ENCODE measurements at regions not wholly inside any gene's neighbourhood (a gene's known extent, or its start where the extent isn't known, plus 50 kb on each side); places are given as distances from the start of the nearest gene placed in this dataset.
"Not testable (repeated sequence)": the region's sequence is repeated elsewhere in the genome, so short reads cannot be mapped to it uniquely, and the experiment has no call there.

- H3K4me1 ChIP-seq (ENCODE audit: insufficient read depth, low read length); H3K27me3 ChIP-seq (ENCODE audit: insufficient read depth, low read length); H3K36me3 ChIP-seq (ENCODE audit: insufficient read depth, low read length); H3K27ac ChIP-seq (ENCODE audit: low read depth, low read length); H3K4me3 ChIP-seq (ENCODE audit: low read length); H3K9ac ChIP-seq (ENCODE audit: low read depth, low read length); H3K9me3 ChIP-seq (ENCODE audit: insufficient read depth, low read depth, low read length): not testable (repeated sequence)
- WGBS = 100% methylated on average over 1 of the region's 1 CpG
Measured at GRCh38 chr2:66242888-66243287, 192.0 kb upstream of the MEIS1 start.

GRCh38 chr2:66242099-66242789, 192.7 kb upstream of the MEIS1 start:
- Histone ChIP-seq H3K36me3 (ENCODE audit: insufficient read depth, low read length) (no peaks in the 10 kb centered on the region), H3K4me3 (ENCODE audit: low read length) (no peak overlapping the region), H3K4me1 (ENCODE audit: insufficient read depth, low read length) (peaks cover 6% of the 10 kb centered on the region; the same call in 1 of the 2 replicates), H3K9me3 (ENCODE audit: insufficient read depth, low read depth, low read length) (no peaks in the 10 kb centered on the region), H3K27ac (ENCODE audit: low read depth, low read length) (no peak overlapping the region), H3K9ac (ENCODE audit: low read depth, low read length) (no peak overlapping the region), H3K27me3 (ENCODE audit: insufficient read depth, low read length) (no peaks in the 10 kb centered on the region)
- no CpG with 5 or more reads among the region's 1 CpG for WGBS

- Histone ChIP-seq H3K9me3 (ENCODE audit: insufficient read depth, low read depth, low read length) (no peaks in the 10 kb centered on the region), H3K9ac (ENCODE audit: low read depth, low read length) (no peak overlapping the region), H3K27ac (ENCODE audit: low read depth, low read length) (no peak overlapping the region), H3K4me3 (ENCODE audit: low read length) (no peak overlapping the region), H3K4me1 (ENCODE audit: insufficient read depth, low read length) (peaks cover 6% of the 10 kb centered on the region; the same call in 1 of the 2 replicates), H3K27me3 (ENCODE audit: insufficient read depth, low read length) (no peaks in the 10 kb centered on the region), H3K36me3 (ENCODE audit: insufficient read depth, low read length) (no peaks in the 10 kb centered on the region)
- WGBS = 82% methylated on average over 3 of the region's 3 CpGs
Measured at GRCh38 chr2:66240286-66240685, 194.6 kb upstream of the MEIS1 start.

DNA sequence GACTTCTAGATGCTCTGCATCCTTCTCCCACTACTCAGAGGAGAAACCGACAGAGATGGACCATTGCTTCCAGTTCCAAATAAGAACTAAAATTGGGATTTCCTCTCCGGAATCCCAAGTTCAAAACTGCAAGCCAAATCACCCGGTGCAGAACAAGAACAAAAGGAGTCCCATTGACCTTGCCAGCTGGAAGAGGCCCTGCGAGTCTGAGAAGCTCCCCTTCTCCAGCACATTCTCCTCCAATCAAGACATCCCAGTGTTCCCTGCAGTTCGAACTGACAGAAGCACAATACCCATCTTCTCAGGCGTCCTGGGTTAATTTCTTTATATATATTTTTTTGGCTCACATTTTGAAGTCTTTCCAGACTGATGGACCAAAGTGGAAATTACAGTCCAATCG, 195.3 kb upstream of the MEIS1 start:
- H3K36me3 ChIP-seq (ENCODE audit: insufficient read depth, low read length) = no peaks in the 10 kb centered on the region
- no peaks in the 10 kb centered on the region for H3K9me3 ChIP-seq (ENCODE audit: insufficient read depth, low read depth, low read length)
- WGBS = 88% methylated on average over 5 of the region's 7 CpGs
- H3K4me3 ChIP-seq (ENCODE audit: low read length) = no peak overlapping the region
- H3K4me1 ChIP-seq (ENCODE audit: insufficient read depth, low read length) = peaks cover 6% of the 10 kb centered on the region; the same call in 1 of the 2 replicates
- H3K9ac ChIP-seq (ENCODE audit: low read depth, low read length) = no peak overlapping the region
- no peak overlapping the region for H3K27ac ChIP-seq (ENCODE audit: low read depth, low read length)
- H3K27me3 ChIP-seq (ENCODE audit: insufficient read depth, low read length) = no peaks in the 10 kb centered on the region

- Histone ChIP-seq H3K4me1 (ENCODE audit: insufficient read depth, low read length) (peaks cover 6% of the 10 kb centered on the region; the same call in 1 of the 2 replicates), H3K9me3 (ENCODE audit: insufficient read depth, low read depth, low read length) (no peaks in the 10 kb centered on the region), H3K27me3 (ENCODE audit: insufficient read depth, low read length) (no peaks in the 10 kb centered on the region), H3K4me3 (ENCODE audit: low read length) (no peak overlapping the region), H3K36me3 (ENCODE audit: insufficient read depth, low read length) (no peaks in the 10 kb centered on the region), H3K9ac (ENCODE audit: low read depth, low read length) (no peak overlapping the region), H3K27ac (ENCODE audit: low read depth, low read length) (no peak overlapping the region)
- WGBS = 95% methylated on average over 6 of the region's 6 CpGs
Measured at GRCh38 chr2:66237803-66238379, 197.0 kb upstream of the MEIS1 start.

GRCh38 chr2:66236816-66237802, 197.8 kb upstream of the MEIS1 start:
- Histone ChIP-seq H3K4me3 (ENCODE audit: low read length) (no peak overlapping the region), H3K9me3 (ENCODE audit: insufficient read depth, low read depth, low read length) (no peaks in the 10 kb centered on the region), H3K36me3 (ENCODE audit: insufficient read depth, low read length) (no peaks in the 10 kb centered on the region), H3K9ac (ENCODE audit: low read depth, low read length) (no peak overlapping the region), H3K4me1 (ENCODE audit: insufficient read depth, low read length) (peaks cover 6% of the 10 kb centered on the region; the same call in 1 of the 2 replicates), H3K27me3 (ENCODE audit: insufficient read depth, low read length) (no peaks in the 10 kb centered on the region), H3K27ac (ENCODE audit: low read depth, low read length) (no peak overlapping the region)
- WGBS = 92% methylated on average over 18 of the region's 18 CpGs

- Histone ChIP-seq H3K4me3 (ENCODE audit: low read length) (no peak overlapping the region), H3K27ac (ENCODE audit: low read depth, low read length) (no peak overlapping the region), H3K9me3 (ENCODE audit: insufficient read depth, low read depth, low read length) (no peaks in the 10 kb centered on the region), H3K4me1 (ENCODE audit: insufficient read depth, low read length) (peaks cover 6% of the 10 kb centered on the region; the same call in 1 of the 2 replicates), H3K36me3 (ENCODE audit: insufficient read depth, low read length) (no peaks in the 10 kb centered on the region), H3K9ac (ENCODE audit: low read depth, low read length) (no peak overlapping the region), H3K27me3 (ENCODE audit: insufficient read depth, low read length) (no peaks in the 10 kb centered on the region)
- WGBS = 94% methylated on average over 9 of the region's 9 CpGs
Measured at GRCh38 chr2:66236067-66236685, 198.7 kb upstream of the MEIS1 start.

DNA sequence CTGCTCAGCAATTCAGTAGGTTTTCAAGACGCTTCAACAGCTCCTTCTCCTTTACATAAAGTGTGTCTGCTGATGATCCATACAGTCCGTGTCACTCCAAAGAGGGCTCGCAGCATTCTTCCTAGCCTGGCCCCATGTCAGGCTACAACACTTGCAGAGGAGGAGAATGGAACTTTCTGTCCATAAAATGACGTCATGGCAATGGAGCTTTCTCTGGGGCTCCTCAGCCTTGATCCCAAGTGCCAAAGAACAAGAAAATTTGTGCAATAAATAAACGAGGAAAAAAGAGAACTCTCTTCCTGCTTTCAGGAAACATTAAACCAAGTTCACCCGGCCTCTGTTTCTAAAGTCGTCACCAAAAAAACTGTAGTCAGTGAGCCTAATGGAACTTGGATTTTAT, 199.5 kb upstream of the MEIS1 start:
- H3K27me3 ChIP-seq (ENCODE audit: insufficient read depth, low read length) = no peaks in the 10 kb centered on the region

DNA sequence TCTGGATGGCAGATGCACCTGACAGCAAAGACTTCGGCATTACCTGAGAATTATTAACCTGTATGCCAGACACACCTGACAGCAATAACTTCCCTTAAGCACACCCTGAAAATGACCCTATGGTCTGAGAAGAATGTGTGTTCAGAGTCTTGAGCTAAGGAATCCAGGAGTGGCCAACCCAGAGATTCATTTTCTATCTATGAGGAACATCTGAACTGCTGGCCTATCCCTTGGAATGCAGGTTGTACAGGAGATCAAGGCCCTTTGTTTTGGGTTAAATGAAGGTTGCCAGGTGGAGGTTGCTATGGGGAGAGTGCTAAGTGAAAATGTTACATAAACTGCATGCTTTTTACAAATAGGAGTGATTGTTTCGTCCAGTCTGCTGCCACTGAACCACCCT, 200.9 kb upstream of the MEIS1 start:
- Histone ChIP-seq H3K27ac (ENCODE audit: low read depth, low read length) (no peak overlapping the region), H3K4me3 (ENCODE audit: low read length) (no peak overlapping the region), H3K4me1 (ENCODE audit: insufficient read depth, low read length) (no peaks in the 10 kb centered on the region), H3K27me3 (ENCODE audit: insufficient read depth, low read length) (no peaks in the 10 kb centered on the region), H3K9me3 (ENCODE audit: insufficient read depth, low read depth, low read length) (no peaks in the 10 kb centered on the region), H3K9ac (ENCODE audit: low read depth, low read length) (no peak overlapping the region), H3K36me3 (ENCODE audit: insufficient read depth, low read length) (no peaks in the 10 kb centered on the region)
- 95% methylated on average over 1 of the region's 2 CpGs for WGBS

More for the DNA sequence above, 199.5 kb upstream of the MEIS1 start:
- no peak overlapping the region for H3K4me3 ChIP-seq (ENCODE audit: low read length)
- no peak overlapping the region for H3K27ac ChIP-seq (ENCODE audit: low read depth, low read length)
- peaks cover 6% of the 10 kb centered on the region; the same call in 1 of the 2 replicates for H3K4me1 ChIP-seq (ENCODE audit: insufficient read depth, low read length)
- 96% methylated on average over 7 of the region's 7 CpGs for WGBS
- H3K9me3 ChIP-seq (ENCODE audit: insufficient read depth, low read depth, low read length) = no peaks in the 10 kb centered on the region
- no peaks in the 10 kb centered on the region for H3K36me3 ChIP-seq (ENCODE audit: insufficient read depth, low read length)
- H3K9ac ChIP-seq (ENCODE audit: low read depth, low read length) = no peak overlapping the region

DNA sequence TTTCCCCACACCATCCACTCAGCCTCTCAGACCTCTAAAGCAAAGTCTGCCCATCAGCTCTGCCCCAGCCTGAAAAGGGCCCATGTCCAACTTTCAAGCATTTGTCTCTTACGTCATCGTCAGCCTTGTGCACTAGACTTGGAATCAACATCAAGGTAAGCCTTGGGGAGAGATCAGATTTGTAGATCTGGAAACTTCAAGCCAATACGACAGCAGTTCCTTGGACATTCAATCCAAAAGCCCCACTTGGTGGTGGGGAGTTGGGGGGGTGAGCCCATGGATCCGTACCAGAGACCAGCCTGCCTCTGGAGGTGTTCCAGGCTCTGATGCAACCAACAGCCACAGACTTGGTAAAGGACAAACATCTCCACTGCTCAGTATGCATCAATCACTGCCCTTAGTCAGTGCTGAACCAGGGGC, 206.8 kb upstream of the MEIS1 start:
- no peak overlapping the region for H3K4me3 ChIP-seq (ENCODE audit: low read length)
- H3K4me1 ChIP-seq (ENCODE audit: insufficient read depth, low read length) = no peaks in the 10 kb centered on the region
- no peaks in the 10 kb centered on the region for H3K9me3 ChIP-seq (ENCODE audit: insufficient read depth, low read depth, low read length)
- H3K27me3 ChIP-seq (ENCODE audit: insufficient read depth, low read length) = no peaks in the 10 kb centered on the region
- no peak overlapping the region for H3K27ac ChIP-seq (ENCODE audit: low read depth, low read length)
- no peak overlapping the region for H3K9ac ChIP-seq (ENCODE audit: low read depth, low read length)
- H3K36me3 ChIP-seq (ENCODE audit: insufficient read depth, low read length) = no peaks in the 10 kb centered on the region
- WGBS = 76% methylated on average over 4 of the region's 4 CpGs

Data from HUES64 (cell line).